Gastrocnemius medialis (tissue), 4 donors: ENCODE measurements at regions not wholly inside any gene's neighbourhood (a gene's known extent, or its start where the extent isn't known, plus 50 kb on each side); places are given as distances from the start of the nearest gene placed in this dataset.

Source experiments
- ATAC-seq, 2 donors: fragments of 150-250 bp; one replicate each; pipeline ENCODE4 v1.9.1; 2016
- DNase-seq, 2 donors: peaks; one replicate each; pipeline ENCODE4 v3.0.0-alpha.2; 2019
- H3K27ac ChIP-seq, 4 donors: fragments of 200-600 bp; sonication (generic); 1 replicate in 1 of 4; 2 replicates in 3 of 4; pipeline ENCODE4 v1.5.1; 2016 to 2018; ENCODE audit warnings: mild to moderate bottlenecking in 2 of 4, moderate library complexity in 1 of 4
- H3K27me3 ChIP-seq, 3 donors: fragments of 200-600 bp; sonication (generic) in 2 of 3; 1 replicate in 1 of 3; 2 replicates in 2 of 3; pipeline versions ENCODE4 v1.5.1 to v1.6.0; 2016 to 2019; ENCODE audit warnings: mild to moderate bottlenecking in 1 of 3, moderate library complexity in 1 of 3
- H3K36me3 ChIP-seq, 2 donors: fragments of 200-600 bp; sonication (generic) in 1 of 2; one replicate each; pipeline ENCODE4 v1.5.1; 2017 to 2018
- H3K4me1 ChIP-seq, 2 donors: fragments of 200-600 bp; sonication (generic) in 1 of 2; one replicate each; pipeline ENCODE4 v1.5.1; 2016 to 2017; ENCODE audit warnings: mild to moderate bottlenecking in 2 of 2
- H3K4me3 ChIP-seq, 4 donors: fragments of 200-600 bp; sonication (generic) in 3 of 4; 1 replicate in 1 of 4; 2 replicates in 3 of 4; pipeline ENCODE4 v1.5.1; 2016 to 2019; ENCODE audit warnings: mild to moderate bottlenecking in 2 of 4
- H3K9me3 ChIP-seq, 3 donors: fragments of 200-600 bp; sonication (generic) in 2 of 3; 1 replicate in 1 of 3; 2 replicates in 2 of 3; pipeline ENCODE4 v1.5.1; 2016 to 2019
- CTCF ChIP-seq, 5 experiments: fragments of 450-650 bp in 3 of 5; fragments of 200-600 bp in 2 of 5; sonication (generic) in 2 of 5; IDR thresholded peaks in 4 of 5; conservative IDR thresholded peaks in 1 of 5; 1 replicate in 4 of 5; 2 replicates in 1 of 5; pipeline ENCODE4 v1.5.1; 2016 to 2019; ENCODE audit warnings: antibody characterized with exemption in 5 of 5, mild to moderate bottlenecking in 3 of 5, moderate library complexity in 3 of 5
- POLR2A ChIP-seq, 2 donors: fragments of 450-650 bp; IDR thresholded peaks; one replicate each; pipeline ENCODE4 v1.6.1; 2017; ENCODE audit warnings: antibody characterized with exemption in 2 of 2, mild to moderate bottlenecking in 2 of 2, moderate library complexity in 2 of 2
- in situ Hi-C, 4 donors: fragments of 200-750 bp; cut with MboI; loops; one replicate each; pipeline versions ENCODE4 v1.15.0 to v1.8.0; 2017; ENCODE audit warnings: low sequenced_read_pairs in 4 of 4
- intact Hi-C: fragments of 100-400 bp; cut with DNase I; formaldehyde crosslinking; loops from one replicate; pipeline ENCODE4 v1.15.1; 2023; ENCODE audit warnings: low total_unique reads

- ATAC-seq (no peak), DNase-seq (no peak)
- H3K27ac ChIP-seq: no peak overlapping the region
- intact Hi-C loops (no loop called here), in situ Hi-C loops (no loop called here)
- H3K27me3 ChIP-seq: no peaks in the 10 kb centered on the region
- H3K9me3 ChIP-seq: no peaks in the 10 kb centered on the region
- no peak for TF ChIP-seq CTCF (IDR thresholded peaks at IDR 0.05 in 4 of 5, conservative IDR thresholded peaks at IDR 0.05 in 1 of 5)
- TF ChIP-seq POLR2A (IDR thresholded peaks at IDR 0.05): no peak
- no peak overlapping the region for H3K4me3 ChIP-seq
- no peaks in the 10 kb centered on the region for H3K36me3 ChIP-seq
- no peaks in the 10 kb centered on the region for H3K4me1 ChIP-seq
Observed at GRCh38 chr5:102651466-102651865, 103.6 kb upstream of the PAM start.

DNA sequence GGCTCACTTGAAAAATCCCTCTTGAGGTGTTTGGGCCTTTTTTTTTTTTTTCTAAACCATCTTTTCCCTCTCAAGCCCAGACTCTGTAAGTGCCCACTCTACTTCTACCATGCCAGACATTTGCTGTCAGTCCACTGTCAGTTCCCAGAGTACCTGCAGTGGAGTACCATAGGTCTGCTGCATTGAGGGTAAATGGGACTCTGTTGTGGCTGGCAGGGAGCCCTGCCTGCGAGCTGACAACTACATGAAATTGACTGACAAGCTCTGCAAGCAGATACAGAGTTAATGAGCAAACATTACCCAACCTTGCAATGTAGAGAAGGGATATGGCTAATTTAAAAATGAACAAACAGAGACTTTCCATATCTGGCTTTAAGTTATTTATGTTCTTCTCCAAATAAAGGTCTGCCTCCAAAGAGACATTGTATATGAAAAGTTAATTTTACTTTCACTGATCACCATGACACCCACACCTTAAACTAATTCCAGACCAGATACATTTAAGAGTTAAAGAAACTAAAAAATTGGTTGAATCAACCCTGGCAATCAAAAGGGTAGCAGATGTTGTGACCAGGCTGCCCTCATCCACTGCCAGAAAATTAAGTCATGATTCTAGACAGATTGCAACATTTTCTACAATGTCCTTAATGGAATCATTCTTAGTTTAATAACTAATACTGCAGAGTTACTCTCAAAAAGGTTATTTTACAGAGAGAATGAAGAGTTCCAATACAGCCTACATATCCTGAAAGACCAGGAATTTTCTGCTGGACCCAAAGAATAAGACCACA, 100.4 kb upstream of the PAM start:
- Histone ChIP-seq H3K27ac (no peak overlapping the region), H3K4me3 (no peak overlapping the region), H3K36me3 (no peaks in the 10 kb centered on the region), H3K9me3 (no peaks in the 10 kb centered on the region), H3K4me1 (no peaks in the 10 kb centered on the region), H3K27me3 (no peaks in the 10 kb centered on the region)
- intact Hi-C loops (no loop called here), in situ Hi-C loops (no loop called here)
- no peak for ATAC-seq
- no peak for DNase-seq
- TF ChIP-seq CTCF (IDR thresholded peaks at IDR 0.05 in 4 of 5, conservative IDR thresholded peaks at IDR 0.05 in 1 of 5) (no peak), POLR2A (IDR thresholded peaks at IDR 0.05) (no peak)

- TF ChIP-seq POLR2A (IDR thresholded peaks at IDR 0.05): no peak
- TF ChIP-seq CTCF (IDR thresholded peaks at IDR 0.05 in 4 of 5, conservative IDR thresholded peaks at IDR 0.05 in 1 of 5): no peak
- H3K27ac ChIP-seq: no peak overlapping the region
- no peak overlapping the region for H3K4me3 ChIP-seq
- DNase-seq (no peak), ATAC-seq (no peak)
- intact Hi-C loops (no loop called here), in situ Hi-C loops (no loop called here)
- no peaks in the 10 kb centered on the region for H3K36me3 ChIP-seq
- no peaks in the 10 kb centered on the region for H3K4me1 ChIP-seq
- H3K27me3 ChIP-seq: no peaks in the 10 kb centered on the region
- H3K9me3 ChIP-seq: no peaks in the 10 kb centered on the region
Observed at GRCh38 chr5:102659151-102659550, 96.0 kb upstream of the PAM start.

GRCh38 chr5:102660111-102660510, 95.0 kb upstream of the PAM start:
- ATAC-seq (no peak), DNase-seq (no peak)
- Histone ChIP-seq H3K36me3 (no peaks in the 10 kb centered on the region), H3K4me3 (no peak overlapping the region), H3K27ac (no peak overlapping the region), H3K4me1 (no peaks in the 10 kb centered on the region), H3K27me3 (no peaks in the 10 kb centered on the region), H3K9me3 (no peaks in the 10 kb centered on the region)
- no peak for TF ChIP-seq CTCF (IDR thresholded peaks at IDR 0.05 in 4 of 5, conservative IDR thresholded peaks at IDR 0.05 in 1 of 5)
- TF ChIP-seq POLR2A (IDR thresholded peaks at IDR 0.05): no peak
- in situ Hi-C loops (no loop called here), intact Hi-C loops (no loop called here)
